NOMO-1 treated with DMSO at 0.1 percent for 48 hours (cell line): ENCODE measurements at regions not wholly inside any gene's neighbourhood (a gene's known extent, or its start where the extent isn't known, plus 50 kb on each side); places are given as distances from the start of the nearest gene placed in this dataset.
A peak's percentile ranks its signal among the peaks of the same experiment; 100 is the strongest.
"Not testable (repeated sequence)": the region's sequence is repeated elsewhere in the genome, so short reads cannot be mapped to it uniquely, and the experiment has no call there.

Source experiments
- DNase-seq: peaks from one replicate; lab custom pipeline; 2025; ENCODE audit not compliant: unreplicated experiment; lab: John Stamatoyannopoulos, UW

DNA sequence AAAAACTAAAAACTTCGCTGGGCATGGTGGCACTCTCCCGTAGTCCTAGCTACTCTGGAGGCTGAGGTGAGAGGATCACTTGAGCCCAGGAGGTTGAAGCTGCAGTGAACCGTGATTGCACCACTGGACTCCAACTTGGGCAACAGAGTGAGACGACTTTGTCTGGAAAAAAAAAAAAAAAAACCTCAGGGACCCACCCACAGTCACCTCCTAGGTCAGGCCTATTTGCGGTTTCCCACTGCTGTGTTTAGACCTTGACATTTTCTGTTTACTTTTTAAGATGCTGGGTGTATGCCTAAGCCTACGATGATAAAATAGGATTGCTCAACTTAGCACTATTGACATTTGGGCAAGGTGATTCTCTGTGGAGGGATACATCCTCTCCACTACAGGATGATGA, 197.4 kb upstream of the TBL1X start:
- DNase-seq, result no peak

GRCh38 chrX:9269134-9269533, 195.7 kb upstream of the TBL1X start:
- no peak for DNase-seq

DNA sequence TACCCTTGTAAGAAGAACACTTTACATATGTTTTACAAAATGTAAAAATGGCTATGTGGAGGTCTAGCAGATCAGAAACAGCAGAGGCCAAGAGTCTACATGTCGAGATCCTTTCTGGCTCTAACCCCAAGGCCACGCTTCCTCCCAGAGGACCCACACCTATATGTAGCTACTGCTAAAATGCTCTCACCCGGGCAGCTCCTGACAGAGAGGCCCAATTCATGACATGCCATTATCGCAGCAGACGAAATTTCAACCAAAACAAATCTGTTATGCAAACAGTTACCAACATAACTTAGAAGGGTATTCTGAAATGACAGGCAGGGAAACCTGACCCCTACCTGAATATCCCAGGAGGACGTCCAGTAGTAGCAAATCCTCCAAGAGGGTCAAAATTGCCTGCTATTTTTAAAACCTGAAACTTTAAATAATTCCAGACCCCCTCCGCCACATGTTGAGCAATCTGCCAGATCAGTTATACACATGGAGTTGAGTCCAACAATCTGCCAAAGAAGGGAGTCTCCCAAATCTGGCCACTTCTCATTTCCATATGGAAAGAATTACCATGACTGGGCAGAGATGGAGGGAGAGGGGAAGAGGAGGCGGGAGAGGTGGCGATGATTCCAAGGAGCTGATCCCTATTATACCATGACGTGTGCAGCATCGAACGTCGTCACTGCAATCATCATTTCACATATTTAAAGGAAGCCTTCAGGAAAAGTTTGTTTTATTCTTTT, 192.9 kb upstream of the TBL1X start:
- DNase-seq, result no peak

GRCh38 chrX:9273744-9274143, 191.1 kb upstream of the TBL1X start:
- DNase-seq, result no peak

- no peak for DNase-seq
Observed at GRCh38 chrX:9278475-9279233, 186.2 kb upstream of the TBL1X start.

DNA sequence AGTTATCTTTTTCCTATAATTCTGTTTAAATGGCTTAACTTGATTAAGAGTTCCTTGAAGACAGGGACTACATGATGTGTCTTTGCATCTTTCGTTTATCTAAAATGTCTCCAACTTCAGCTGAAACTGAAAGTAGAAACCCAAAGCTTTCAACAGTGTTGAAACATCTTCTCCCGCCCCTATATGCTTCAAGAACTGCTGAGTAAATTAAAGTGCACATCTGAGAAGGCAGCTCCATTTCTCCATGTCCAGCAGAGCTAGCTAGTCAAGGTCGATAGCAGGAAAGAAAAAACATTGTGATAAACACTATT, 185.7 kb upstream of the TBL1X start:
- DNase-seq, result peak; percentile 79

GRCh38 chrX:9280831-9281230, 184.0 kb upstream of the TBL1X start:
- no peak for DNase-seq

DNA sequence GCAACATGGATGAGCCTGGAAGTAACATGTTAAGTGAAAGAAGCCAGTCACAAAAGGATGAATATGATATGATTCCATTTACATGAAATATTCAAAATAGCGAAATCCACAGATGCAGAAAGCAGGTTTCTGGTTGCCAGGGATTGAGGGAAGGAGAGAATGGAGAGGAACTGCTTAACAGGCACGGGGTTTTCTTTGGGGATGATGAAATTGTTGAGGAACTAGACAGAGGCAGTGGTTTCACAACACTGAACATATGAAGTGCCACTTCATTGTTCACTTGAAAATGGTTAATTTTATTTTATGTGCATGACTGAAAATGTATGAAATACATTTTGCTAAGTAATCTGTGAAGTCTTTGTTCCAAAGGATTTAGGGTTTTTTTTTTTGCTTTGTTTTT, 182.5 kb upstream of the TBL1X start:
- DNase-seq, result peak; percentile 77

- no peak for DNase-seq
Observed at GRCh38 chrX:9285342-9285771, 179.5 kb upstream of the TBL1X start.

- DNase-seq, result no peak
Observed at GRCh38 chrX:9286234-9286633, 178.6 kb upstream of the TBL1X start.

- no peak for DNase-seq
Observed at GRCh38 chrX:9291629-9292028, 173.2 kb upstream of the TBL1X start.

- DNase-seq, result no peak
Observed at GRCh38 chrX:9293051-9293496, 171.8 kb upstream of the TBL1X start.

GRCh38 chrX:9293903-9294302, 171.0 kb upstream of the TBL1X start:
- DNase-seq, result no peak

- DNase-seq, result no peak
Observed at GRCh38 chrX:9295551-9295950, 169.3 kb upstream of the TBL1X start.

DNA sequence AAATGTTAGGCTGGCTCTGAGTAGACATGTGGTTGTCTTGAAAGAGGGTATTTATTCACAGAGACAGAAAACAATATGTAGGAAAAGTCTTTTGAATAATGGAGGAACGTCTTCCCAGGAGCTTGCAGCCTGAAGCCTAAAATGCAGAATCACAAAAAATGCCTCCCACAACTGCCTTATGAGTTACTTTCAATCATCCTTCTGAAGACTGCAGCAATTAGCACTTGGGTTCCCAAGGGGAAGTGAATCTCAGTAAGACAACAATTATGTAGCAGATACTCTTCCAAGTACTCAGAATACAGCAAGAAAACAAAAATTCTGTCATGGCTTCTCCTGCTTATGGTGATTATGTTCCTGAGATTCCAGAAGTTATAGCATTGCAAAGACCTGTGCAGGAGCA, 166.6 kb upstream of the TBL1X start:
- peak; percentile 81 for DNase-seq

GRCh38 chrX:9299681-9300080, 165.2 kb upstream of the TBL1X start:
- DNase-seq, result not testable (repeated sequence)

DNA sequence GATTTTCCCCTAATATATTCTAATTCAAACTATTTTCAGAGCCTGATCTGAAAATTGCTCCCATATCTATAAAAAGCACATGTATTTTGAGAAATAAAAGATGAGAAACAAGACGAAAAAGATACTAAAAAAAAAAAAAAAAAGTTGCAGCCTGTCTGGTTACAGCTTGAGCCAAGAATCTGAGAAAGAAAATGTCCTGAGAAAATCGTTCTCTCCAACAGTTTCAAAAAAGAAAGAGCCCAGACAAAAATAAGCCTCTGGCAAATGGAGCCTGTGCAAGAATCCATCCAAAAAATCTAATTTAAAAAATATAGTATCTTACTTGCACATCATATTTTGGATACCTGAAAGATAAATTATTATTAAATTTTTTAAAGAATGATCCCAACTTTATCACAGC, 163.0 kb upstream of the TBL1X start:
- no peak for DNase-seq

- DNase-seq, result no peak
Observed at GRCh38 chrX:9302381-9302780, 162.5 kb upstream of the TBL1X start.

DNA sequence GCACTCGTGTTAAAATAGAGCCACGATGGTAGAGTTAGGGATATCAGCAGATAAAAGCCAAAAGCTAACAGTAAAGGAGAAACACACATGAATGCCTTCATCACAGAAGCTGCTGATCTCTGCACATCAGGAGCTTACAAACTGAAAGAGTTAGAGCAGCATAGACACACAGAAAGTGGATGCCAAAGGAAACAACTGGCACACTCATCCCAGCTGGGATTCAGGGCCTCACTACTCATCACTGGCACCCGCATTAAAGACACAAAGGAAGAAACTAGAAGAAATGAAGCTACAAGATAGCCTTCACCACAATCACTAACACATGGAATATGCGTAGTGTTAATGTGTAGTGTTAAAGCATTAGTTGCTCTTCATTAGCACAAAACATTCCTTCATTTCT, 156.4 kb upstream of the TBL1X start:
- no peak for DNase-seq

GRCh38 chrX:9310616-9311015, 154.2 kb upstream of the TBL1X start:
- no peak for DNase-seq

- DNase-seq, result peak; percentile 4
Observed at GRCh38 chrX:9311421-9312160, 153.3 kb upstream of the TBL1X start.
